ENCODE measurements at regions not wholly inside any gene's neighbourhood (a gene's known extent, or its start where the extent isn't known, plus 50 kb on each side); places are given as distances from the start of the nearest gene placed in this dataset.

DNA sequence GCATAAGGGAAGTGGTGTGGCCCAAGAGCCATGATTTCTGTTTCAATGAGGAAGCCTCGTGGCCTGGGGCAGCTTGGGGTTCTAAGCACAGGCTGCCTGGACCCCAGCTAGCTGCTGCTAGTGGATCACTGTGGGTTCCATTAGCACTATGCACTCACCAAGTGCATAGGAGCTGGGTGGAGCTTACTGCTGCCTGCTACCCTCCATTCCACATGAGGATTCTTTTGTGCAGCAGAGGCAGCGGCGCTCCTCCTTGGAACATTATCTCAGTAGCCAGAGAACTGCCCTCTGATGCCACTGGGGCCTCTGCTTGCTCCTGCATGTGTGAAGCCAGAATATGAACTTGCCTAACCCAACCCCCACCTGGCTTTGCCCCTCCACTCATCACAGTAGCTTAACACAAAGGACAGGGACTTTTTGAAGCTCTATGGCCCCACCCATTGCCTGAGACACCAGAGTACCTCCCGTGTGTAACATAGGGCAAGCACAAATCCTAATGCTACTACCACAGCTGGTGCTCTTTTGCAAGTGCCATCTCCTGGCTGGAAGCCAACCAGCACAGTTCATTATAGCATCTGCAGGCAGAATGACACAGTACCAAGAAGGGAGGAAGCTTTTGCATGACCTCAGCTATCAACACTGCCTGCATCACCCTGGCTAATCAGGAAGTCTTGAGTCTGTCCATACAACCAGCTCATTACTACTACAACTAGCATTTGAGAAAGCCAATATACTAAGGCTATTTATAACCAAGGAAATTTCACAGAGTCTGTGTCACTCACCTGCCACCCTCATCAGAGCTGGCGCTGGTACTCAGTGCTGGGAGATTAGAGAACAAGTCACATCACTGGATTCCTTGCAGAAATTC is 297.0 kb upstream of the GULP1 start:
- TF ChIP-seq, protein P1, sequence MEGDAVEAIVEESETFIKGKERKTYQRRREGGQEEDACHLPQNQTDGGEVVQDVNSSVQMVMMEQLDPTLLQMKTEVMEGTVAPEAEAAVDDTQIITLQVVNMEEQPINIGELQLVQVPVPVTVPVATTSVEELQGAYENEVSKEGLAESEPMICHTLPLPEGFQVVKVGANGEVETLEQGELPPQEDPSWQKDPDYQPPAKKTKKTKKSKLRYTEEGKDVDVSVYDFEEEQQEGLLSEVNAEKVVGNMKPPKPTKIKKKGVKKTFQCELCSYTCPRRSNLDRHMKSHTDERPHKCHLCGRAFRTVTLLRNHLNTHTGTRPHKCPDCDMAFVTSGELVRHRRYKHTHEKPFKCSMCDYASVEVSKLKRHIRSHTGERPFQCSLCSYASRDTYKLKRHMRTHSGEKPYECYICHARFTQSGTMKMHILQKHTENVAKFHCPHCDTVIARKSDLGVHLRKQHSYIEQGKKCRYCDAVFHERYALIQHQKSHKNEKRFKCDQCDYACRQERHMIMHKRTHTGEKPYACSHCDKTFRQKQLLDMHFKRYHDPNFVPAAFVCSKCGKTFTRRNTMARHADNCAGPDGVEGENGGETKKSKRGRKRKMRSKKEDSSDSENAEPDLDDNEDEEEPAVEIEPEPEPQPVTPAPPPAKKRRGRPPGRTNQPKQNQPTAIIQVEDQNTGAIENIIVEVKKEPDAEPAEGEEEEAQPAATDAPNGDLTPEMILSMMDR (IDR thresholded peaks at IDR 0.05 in 4 of 5, conservative IDR thresholded peaks at IDR 0.05 in 1 of 5): no peak
- TF ChIP-seq POLR2A (IDR thresholded peaks at IDR 0.05): no peak

All from gastrocnemius medialis (tissue), 4 donors.